GM23338 (cell line): ENCODE measurements at regions not wholly inside any gene's neighbourhood (a gene's known extent, or its start where the extent isn't known, plus 50 kb on each side); places are given as distances from the start of the nearest gene placed in this dataset.
A peak's percentile ranks its signal among the peaks of the same experiment; 100 is the strongest.

Source experiments
- ATAC-seq: fragments of 200-7000 bp; cut with Tn5 transposase; 3 replicates; pipeline ENCODE4 v1.9.1; 2020
- DNase-seq: peaks from one replicate; pipeline ENCODE4 v3.0.0-alpha.2; 2015; ENCODE audit warnings: low spot score
- H2AFZ ChIP-seq: fragments of 200-600 bp; sonication (generic); 2 replicates; pipeline ENCODE4 v1.8.0; 2016; ENCODE audit warnings: antibody characterized with exemption, mild to moderate bottlenecking, moderate library complexity
- H3F3A ChIP-seq: fragments of 200-600 bp; sonication (generic); replicated peaks from 2 replicates; pipeline ENCODE4 v1.8.0; 2017; ENCODE audit warnings: antibody characterized with exemption, mixed run types, low read depth
- H3K27ac ChIP-seq: fragments of 200-600 bp; sonication (generic); 2 replicates; pipeline ENCODE4 v1.6.1; 2016; ENCODE audit warnings: low read depth
- H3K27me3 ChIP-seq: fragments of 200-600 bp; sonication (generic); 2 replicates; pipeline ENCODE4 v1.8.0; 2016; ENCODE audit warnings: mild to moderate bottlenecking, mixed run types, moderate library complexity; ENCODE audit not compliant: insufficient read depth
- H3K36me3 ChIP-seq: fragments of 200-600 bp; sonication (generic); 2 replicates; pipeline ENCODE4 v1.8.0; 2016; ENCODE audit warnings: mild to moderate bottlenecking; ENCODE audit not compliant: insufficient read depth
- H3K4me1 ChIP-seq: fragments of 200-600 bp; sonication (generic); 2 replicates; pipeline ENCODE4 v1.8.0; 2016; ENCODE audit warnings: mild to moderate bottlenecking, moderate library complexity; ENCODE audit not compliant: insufficient read depth
- H3K4me2 ChIP-seq: fragments of 200-600 bp; sonication (generic); 2 replicates; pipeline ENCODE4 v1.7.1; 2017; ENCODE audit warnings: mixed run types
- H3K4me3 ChIP-seq: fragments of 200-600 bp; sonication (generic); 2 replicates; pipeline ENCODE4 v1.6.1; 2016; ENCODE audit warnings: mixed run types
- H3K79me2 ChIP-seq: fragments of 200-600 bp; sonication (generic); replicated peaks from 2 replicates; pipeline ENCODE4 v1.8.0; 2017; ENCODE audit warnings: mild to moderate bottlenecking; ENCODE audit not compliant: insufficient read depth
- H3K9me2 ChIP-seq: fragments of 200-600 bp; sonication (generic); 2 replicates; pipeline ENCODE4 v1.8.0; 2017; ENCODE audit not compliant: insufficient read depth
- H4K20me1 ChIP-seq: fragments of 200-600 bp; sonication (generic); replicated peaks from 2 replicates; pipeline ENCODE4 v1.8.0; 2017; ENCODE audit warnings: mild to moderate bottlenecking; ENCODE audit not compliant: insufficient read depth
- H3K27ac Mint-ChIP-seq: 2 replicates; pipeline ENCODE4 v1.8.0; 2020; ENCODE audit warnings: inconsistent platforms, mild to moderate bottlenecking, moderate library complexity, mixed read lengths
- H3K27me3 Mint-ChIP-seq: 3 replicates; pipeline ENCODE4 v1.8.0; 2022; ENCODE audit warnings: low read depth, mild to moderate bottlenecking, moderate library complexity, mixed read lengths, inconsistent platforms; ENCODE audit not compliant: insufficient read depth, poor library complexity
- H3K36me3 Mint-ChIP-seq: 3 replicates; pipeline ENCODE4 v1.8.0; 2021; ENCODE audit warnings: low read depth, mild to moderate bottlenecking, inconsistent platforms, moderate library complexity, mixed read lengths
- H3K4me1 Mint-ChIP-seq: 3 replicates; pipeline ENCODE4 v1.8.0; 2020; ENCODE audit warnings: mild to moderate bottlenecking, inconsistent platforms, mixed read lengths
- H3K4me3 Mint-ChIP-seq: 3 replicates; pipeline ENCODE4 v1.8.0; 2021; ENCODE audit warnings: moderate library complexity, mild to moderate bottlenecking, inconsistent platforms, mixed read lengths
- H3K9me3 Mint-ChIP-seq: 3 replicates; pipeline ENCODE4 v1.8.0; 2020; ENCODE audit warnings: moderate library complexity, mild to moderate bottlenecking, inconsistent platforms, mixed read lengths
- EZH2phosphoT487 ChIP-seq: fragments of 200-600 bp; sonication (generic); IDR thresholded peaks from one replicate; pipeline ENCODE4 v1.8.1; 2018; ENCODE audit warnings: antibody characterized with exemption; ENCODE audit not compliant: unreplicated experiment
- JUNB ChIP-seq: IDR thresholded peaks from one replicate; pipeline ENCODE4 v1.6.1; 2016; ENCODE audit warnings: antibody characterized with exemption; ENCODE audit not compliant: unreplicated experiment
- NANOG ChIP-seq: IDR thresholded peaks from 2 replicates; pipeline ENCODE4 v1.6.1; 2016; ENCODE audit warnings: antibody characterized with exemption, borderline replicate concordance
- TF ChIP-seq, protein P1 (sequence below), 2 experiments: fragments of 200-600 bp in 1 of 2; sonication (generic) in 1 of 2; conservative IDR thresholded peaks; 2 replicates each; pipeline versions ENCODE4 v1.5.1 to v1.6.1; 2016 to 2017; ENCODE audit warnings: antibody characterized with exemption in 2 of 2, low read depth in 2 of 2, mild to moderate bottlenecking in 2 of 2, moderate library complexity in 1 of 2
- TF ChIP-seq, protein P2 (sequence below): IDR thresholded peaks from one replicate; pipeline ENCODE4 v1.6.1; 2018; ENCODE audit warnings: antibody characterized with exemption; ENCODE audit not compliant: unreplicated experiment
- TF ChIP-seq, protein P3 (sequence below): fragments of 250-450 bp; sonication (Bioruptor Pico); IDR thresholded peaks from 2 replicates; pipeline ENCODE4 v1.5.0; 2020; ENCODE audit warnings: mild to moderate bottlenecking, moderate library complexity

DNA sequence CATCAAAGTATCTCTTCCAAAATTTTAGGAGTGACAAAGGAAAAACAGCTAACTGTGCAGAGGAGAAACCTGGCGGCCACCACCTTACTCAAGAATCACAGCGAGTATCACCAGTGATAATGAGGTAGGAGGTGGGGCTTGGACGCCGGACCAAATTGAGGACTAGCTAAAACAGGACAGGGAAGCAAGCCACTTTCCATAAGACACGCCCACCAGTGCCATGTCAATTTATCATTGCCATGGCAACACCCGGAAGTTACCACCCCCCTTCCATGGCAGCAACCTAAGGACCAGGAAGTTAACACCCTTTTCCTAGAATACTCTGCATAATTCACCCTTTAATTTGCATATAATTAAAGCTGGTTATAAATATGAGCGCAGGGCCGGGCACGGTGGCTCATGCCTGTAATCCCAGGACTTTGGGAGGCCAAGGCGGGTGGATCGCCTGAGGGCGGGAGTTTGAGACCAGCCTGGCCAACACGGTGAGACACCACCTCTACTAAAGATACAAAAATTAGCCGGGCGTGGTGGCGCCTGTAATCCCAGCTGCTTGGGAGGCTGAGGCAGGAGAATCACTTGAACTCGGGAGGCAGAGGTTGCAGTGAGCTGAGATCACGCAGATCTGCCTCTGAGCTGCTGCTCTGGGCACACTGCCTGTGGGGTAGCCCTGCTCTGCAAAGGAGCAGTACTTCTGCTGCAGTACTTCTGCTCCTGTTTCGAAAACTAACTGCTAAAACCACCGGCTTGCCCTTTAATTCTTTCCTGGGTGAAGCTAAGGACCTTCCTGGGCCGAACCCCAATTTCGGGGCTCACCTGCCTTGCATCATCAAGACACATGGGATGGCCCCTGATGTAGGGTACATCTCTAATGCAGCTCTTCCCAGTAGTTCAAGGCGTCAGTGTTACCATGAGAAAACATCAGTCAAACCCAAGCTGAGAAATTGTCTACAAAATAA, 116.7 kb downstream of the HMX1 start:
- Histone ChIP-seq H3F3A (no peaks in the 10 kb centered on the region), H3K4me1 (no peaks in the 10 kb centered on the region), H3K79me2 (no peaks in the 10 kb centered on the region), H3K4me2 (no peak overlapping the region), H3K27me3 (no peaks in the 10 kb centered on the region), H3K27ac (no peak overlapping the region), H3K4me3 (no peak overlapping the region), H2AFZ (no peak overlapping the region), H3K36me3 (no peaks in the 10 kb centered on the region), H3K9me2 (no peaks in the 10 kb centered on the region), H4K20me1 (no peaks in the 10 kb centered on the region)
- no peak for DNase-seq
- Mint-ChIP-seq H3K9me3 (no peaks in the 10 kb centered on the region; the same call in 2 of the 3 replicates), H3K27ac (no peak overlapping the region), H3K4me1 (no peaks in the 10 kb centered on the region), H3K4me3 (no peak overlapping the region), H3K36me3 (no peaks in the 10 kb centered on the region), H3K27me3 (no peaks in the 10 kb centered on the region)
- no peak for ATAC-seq
- TF ChIP-seq EZH2phosphoT487, result no peak
- TF ChIP-seq, protein P1, sequence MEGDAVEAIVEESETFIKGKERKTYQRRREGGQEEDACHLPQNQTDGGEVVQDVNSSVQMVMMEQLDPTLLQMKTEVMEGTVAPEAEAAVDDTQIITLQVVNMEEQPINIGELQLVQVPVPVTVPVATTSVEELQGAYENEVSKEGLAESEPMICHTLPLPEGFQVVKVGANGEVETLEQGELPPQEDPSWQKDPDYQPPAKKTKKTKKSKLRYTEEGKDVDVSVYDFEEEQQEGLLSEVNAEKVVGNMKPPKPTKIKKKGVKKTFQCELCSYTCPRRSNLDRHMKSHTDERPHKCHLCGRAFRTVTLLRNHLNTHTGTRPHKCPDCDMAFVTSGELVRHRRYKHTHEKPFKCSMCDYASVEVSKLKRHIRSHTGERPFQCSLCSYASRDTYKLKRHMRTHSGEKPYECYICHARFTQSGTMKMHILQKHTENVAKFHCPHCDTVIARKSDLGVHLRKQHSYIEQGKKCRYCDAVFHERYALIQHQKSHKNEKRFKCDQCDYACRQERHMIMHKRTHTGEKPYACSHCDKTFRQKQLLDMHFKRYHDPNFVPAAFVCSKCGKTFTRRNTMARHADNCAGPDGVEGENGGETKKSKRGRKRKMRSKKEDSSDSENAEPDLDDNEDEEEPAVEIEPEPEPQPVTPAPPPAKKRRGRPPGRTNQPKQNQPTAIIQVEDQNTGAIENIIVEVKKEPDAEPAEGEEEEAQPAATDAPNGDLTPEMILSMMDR (conservative IDR thresholded peaks at IDR 0.05; ENCODE audit: low read depth in 2 of 2), result no peak
- no peak for TF ChIP-seq JUNB
- TF ChIP-seq, protein P2, sequence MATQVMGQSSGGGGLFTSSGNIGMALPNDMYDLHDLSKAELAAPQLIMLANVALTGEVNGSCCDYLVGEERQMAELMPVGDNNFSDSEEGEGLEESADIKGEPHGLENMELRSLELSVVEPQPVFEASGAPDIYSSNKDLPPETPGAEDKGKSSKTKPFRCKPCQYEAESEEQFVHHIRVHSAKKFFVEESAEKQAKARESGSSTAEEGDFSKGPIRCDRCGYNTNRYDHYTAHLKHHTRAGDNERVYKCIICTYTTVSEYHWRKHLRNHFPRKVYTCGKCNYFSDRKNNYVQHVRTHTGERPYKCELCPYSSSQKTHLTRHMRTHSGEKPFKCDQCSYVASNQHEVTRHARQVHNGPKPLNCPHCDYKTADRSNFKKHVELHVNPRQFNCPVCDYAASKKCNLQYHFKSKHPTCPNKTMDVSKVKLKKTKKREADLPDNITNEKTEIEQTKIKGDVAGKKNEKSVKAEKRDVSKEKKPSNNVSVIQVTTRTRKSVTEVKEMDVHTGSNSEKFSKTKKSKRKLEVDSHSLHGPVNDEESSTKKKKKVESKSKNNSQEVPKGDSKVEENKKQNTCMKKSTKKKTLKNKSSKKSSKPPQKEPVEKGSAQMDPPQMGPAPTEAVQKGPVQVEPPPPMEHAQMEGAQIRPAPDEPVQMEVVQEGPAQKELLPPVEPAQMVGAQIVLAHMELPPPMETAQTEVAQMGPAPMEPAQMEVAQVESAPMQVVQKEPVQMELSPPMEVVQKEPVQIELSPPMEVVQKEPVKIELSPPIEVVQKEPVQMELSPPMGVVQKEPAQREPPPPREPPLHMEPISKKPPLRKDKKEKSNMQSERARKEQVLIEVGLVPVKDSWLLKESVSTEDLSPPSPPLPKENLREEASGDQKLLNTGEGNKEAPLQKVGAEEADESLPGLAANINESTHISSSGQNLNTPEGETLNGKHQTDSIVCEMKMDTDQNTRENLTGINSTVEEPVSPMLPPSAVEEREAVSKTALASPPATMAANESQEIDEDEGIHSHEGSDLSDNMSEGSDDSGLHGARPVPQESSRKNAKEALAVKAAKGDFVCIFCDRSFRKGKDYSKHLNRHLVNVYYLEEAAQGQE, result no peak

DNA sequence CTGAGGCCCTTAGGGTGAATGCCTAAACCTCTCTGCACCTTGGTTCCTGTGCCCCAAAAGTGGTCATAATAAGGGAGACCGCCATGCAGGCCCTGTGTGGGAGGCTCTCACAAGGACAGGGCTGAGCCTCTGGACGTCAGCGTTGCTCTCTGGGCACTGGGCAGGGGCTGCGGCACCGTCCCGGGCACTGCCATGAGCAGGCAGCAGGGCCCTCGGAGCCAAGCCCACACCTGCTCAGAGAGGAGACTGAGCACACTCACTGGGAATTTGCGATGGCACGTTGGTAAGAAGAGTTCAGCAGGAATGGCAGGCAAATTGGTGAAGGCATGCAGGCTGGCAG, 123.4 kb downstream of the HMX1 start:
- 0 out of 2 replicates have a peak, but pooled peaks cover 4% of the 10 kb centered on the region for H3F3A ChIP-seq
- H3K9me2 ChIP-seq, result no peaks in the 10 kb centered on the region
- Mint-ChIP-seq H3K9me3 (no peaks in the 10 kb centered on the region; the same call in 2 of the 3 replicates), H3K27ac (no peak overlapping the region), H3K4me1 (peaks cover 6% of the 10 kb centered on the region), H3K4me3 (no peak overlapping the region), H3K36me3 (no peaks in the 10 kb centered on the region), H3K27me3 (peaks cover 4% of the 10 kb centered on the region)
- no peaks in the 10 kb centered on the region for H3K27me3 ChIP-seq
- H3K4me3 ChIP-seq, result no peak overlapping the region
- DNase-seq (no peak), ATAC-seq (no peak)
- H4K20me1 ChIP-seq, result no peaks in the 10 kb centered on the region
- no peak overlapping the region for H3K4me2 ChIP-seq
- H3K27ac ChIP-seq, result no peak overlapping the region
- no peaks in the 10 kb centered on the region for H3K36me3 ChIP-seq
- H2AFZ ChIP-seq, result peak overlapping the region; percentile 28; the same call in 1 of the 2 replicates
- no peaks in the 10 kb centered on the region for H3K4me1 ChIP-seq
- H3K79me2 ChIP-seq, result no peaks in the 10 kb centered on the region
- TF ChIP-seq JUNB (no peak), NANOG (no peak)
- TF ChIP-seq, protein P1 (conservative IDR thresholded peaks at IDR 0.05; ENCODE audit: low read depth in 2 of 2), result no peak
- TF ChIP-seq, protein P3, sequence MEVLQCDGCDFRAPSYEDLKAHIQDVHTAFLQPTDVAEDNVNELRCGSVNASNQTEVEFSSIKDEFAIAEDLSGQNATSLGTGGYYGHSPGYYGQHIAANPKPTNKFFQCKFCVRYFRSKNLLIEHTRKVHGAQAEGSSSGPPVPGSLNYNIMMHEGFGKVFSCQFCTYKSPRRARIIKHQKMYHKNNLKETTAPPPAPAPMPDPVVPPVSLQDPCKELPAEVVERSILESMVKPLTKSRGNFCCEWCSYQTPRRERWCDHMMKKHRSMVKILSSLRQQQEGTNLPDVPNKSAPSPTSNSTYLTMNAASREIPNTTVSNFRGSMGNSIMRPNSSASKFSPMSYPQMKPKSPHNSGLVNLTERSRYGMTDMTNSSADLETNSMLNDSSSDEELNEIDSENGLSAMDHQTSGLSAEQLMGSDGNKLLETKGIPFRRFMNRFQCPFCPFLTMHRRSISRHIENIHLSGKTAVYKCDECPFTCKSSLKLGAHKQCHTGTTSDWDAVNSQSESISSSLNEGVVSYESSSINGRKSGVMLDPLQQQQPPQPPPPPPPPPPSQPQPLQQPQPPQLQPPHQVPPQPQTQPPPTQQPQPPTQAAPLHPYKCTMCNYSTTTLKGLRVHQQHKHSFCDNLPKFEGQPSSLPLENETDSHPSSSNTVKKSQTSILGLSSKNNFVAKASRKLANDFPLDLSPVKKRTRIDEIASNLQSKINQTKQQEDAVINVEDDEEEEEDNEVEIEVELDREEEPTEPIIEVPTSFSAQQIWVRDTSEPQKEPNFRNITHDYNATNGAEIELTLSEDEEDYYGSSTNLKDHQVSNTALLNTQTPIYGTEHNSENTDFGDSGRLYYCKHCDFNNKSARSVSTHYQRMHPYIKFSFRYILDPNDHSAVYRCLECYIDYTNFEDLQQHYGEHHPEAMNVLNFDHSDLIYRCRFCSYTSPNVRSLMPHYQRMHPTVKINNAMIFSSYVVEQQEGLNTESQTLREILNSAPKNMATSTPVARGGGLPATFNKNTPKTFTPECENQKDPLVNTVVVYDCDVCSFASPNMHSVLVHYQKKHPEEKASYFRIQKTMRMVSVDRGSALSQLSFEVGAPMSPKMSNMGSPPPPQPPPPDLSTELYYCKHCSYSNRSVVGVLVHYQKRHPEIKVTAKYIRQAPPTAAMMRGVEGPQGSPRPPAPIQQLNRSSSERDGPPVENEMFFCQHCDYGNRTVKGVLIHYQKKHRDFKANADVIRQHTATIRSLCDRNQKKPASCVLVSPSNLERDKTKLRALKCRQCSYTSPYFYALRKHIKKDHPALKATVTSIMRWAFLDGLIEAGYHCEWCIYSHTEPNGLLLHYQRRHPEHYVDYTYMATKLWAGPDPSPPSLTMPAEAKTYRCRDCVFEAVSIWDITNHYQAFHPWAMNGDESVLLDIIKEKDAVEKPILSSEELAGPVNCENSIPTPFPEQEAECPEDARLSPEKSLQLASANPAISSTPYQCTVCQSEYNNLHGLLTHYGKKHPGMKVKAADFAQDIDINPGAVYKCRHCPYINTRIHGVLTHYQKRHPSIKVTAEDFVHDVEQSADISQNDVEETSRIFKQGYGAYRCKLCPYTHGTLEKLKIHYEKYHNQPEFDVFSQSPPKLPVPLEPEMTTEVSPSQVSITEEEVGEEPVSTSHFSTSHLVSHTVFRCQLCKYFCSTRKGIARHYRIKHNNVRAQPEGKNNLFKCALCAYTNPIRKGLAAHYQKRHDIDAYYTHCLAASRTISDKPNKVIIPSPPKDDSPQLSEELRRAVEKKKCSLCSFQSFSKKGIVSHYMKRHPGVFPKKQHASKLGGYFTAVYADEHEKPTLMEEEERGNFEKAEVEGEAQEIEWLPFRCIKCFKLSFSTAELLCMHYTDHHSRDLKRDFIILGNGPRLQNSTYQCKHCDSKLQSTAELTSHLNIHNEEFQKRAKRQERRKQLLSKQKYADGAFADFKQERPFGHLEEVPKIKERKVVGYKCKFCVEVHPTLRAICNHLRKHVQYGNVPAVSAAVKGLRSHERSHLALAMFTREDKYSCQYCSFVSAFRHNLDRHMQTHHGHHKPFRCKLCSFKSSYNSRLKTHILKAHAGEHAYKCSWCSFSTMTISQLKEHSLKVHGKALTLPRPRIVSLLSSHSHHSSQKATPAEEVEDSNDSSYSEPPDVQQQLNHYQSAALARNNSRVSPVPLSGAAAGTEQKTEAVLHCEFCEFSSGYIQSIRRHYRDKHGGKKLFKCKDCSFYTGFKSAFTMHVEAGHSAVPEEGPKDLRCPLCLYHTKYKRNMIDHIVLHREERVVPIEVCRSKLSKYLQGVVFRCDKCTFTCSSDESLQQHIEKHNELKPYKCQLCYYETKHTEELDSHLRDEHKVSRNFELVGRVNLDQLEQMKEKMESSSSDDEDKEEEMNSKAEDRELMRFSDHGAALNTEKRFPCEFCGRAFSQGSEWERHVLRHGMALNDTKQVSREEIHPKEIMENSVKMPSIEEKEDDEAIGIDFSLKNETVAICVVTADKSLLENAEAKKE (CRISPR knock-in tag), result no peak
